CD4-positive, alpha-beta T cell treated with Interleukin-12 subunit alpha and Interleukin-12 subunit beta, for 1 hour (primary cell): ENCODE measurements at regions not wholly inside any gene's neighbourhood (a gene's known extent, or its start where the extent isn't known, plus 50 kb on each side); places are given as distances from the start of the nearest gene placed in this dataset.
"Not testable (repeated sequence)": the region's sequence is repeated elsewhere in the genome, so short reads cannot be mapped to it uniquely, and the experiment has no call there.

ENCODE experiments used
- DNase-seq: peaks from one replicate; pipeline ENCODE4 v3.0.0-alpha.2; 2020

- DNase-seq: no peak
These were observed 128.4 kb upstream of the IER5L start for GRCh38 chr9:129306318-129306973.

GRCh38 chr9:129305246-129305645 is 127.2 kb upstream of the IER5L start:
- no peak for DNase-seq

GRCh38 chr9:129301941-129302340 is 123.9 kb upstream of the IER5L start:
- DNase-seq: no peak

GRCh38 chr9:129296195-129296594 is 118.1 kb upstream of the IER5L start:
- not testable (repeated sequence) for DNase-seq

- DNase-seq: no peak
These were observed 113.0 kb upstream of the IER5L start for GRCh38 chr9:129291041-129291501.

- no peak for DNase-seq
These were observed 112.5 kb upstream of the IER5L start for GRCh38 chr9:129290606-129291005.

- no peak for DNase-seq
These were observed 111.8 kb upstream of the IER5L start for GRCh38 chr9:129289883-129290282.

GRCh38 chr9:129289131-129289731 is 111.2 kb upstream of the IER5L start:
- DNase-seq: no peak

- no peak for DNase-seq
These were observed 109.7 kb upstream of the IER5L start for GRCh38 chr9:129287619-129288305.

GRCh38 chr9:129285979-129286772 is 108.1 kb upstream of the IER5L start:
- no peak for DNase-seq

- no peak for DNase-seq
These were observed 107.3 kb upstream of the IER5L start for GRCh38 chr9:129285382-129285781.

GRCh38 chr9:129284607-129285291 is 106.7 kb upstream of the IER5L start:
- no peak for DNase-seq

GRCh38 chr9:129283705-129284606 is 105.9 kb upstream of the IER5L start:
- DNase-seq: no peak

- no peak for DNase-seq
These were observed 105.2 kb upstream of the IER5L start for GRCh38 chr9:129283291-129283691.

GRCh38 chr9:129282731-129283211 is 104.7 kb upstream of the IER5L start:
- no peak for DNase-seq

- DNase-seq: no peak
These were observed 104.2 kb upstream of the IER5L start for GRCh38 chr9:129282272-129282671.

- no peak for DNase-seq
These were observed 103.6 kb upstream of the IER5L start for GRCh38 chr9:129281506-129282145.

GRCh38 chr9:129280623-129281271 is 102.7 kb upstream of the IER5L start:
- DNase-seq: no peak

GRCh38 chr9:129280236-129280622 is 102.2 kb upstream of the IER5L start:
- DNase-seq: no peak
